ENCODE measurements at regions not wholly inside any gene's neighbourhood (a gene's known extent, or its start where the extent isn't known, plus 50 kb on each side); places are given as distances from the start of the nearest gene placed in this dataset.

DNA sequence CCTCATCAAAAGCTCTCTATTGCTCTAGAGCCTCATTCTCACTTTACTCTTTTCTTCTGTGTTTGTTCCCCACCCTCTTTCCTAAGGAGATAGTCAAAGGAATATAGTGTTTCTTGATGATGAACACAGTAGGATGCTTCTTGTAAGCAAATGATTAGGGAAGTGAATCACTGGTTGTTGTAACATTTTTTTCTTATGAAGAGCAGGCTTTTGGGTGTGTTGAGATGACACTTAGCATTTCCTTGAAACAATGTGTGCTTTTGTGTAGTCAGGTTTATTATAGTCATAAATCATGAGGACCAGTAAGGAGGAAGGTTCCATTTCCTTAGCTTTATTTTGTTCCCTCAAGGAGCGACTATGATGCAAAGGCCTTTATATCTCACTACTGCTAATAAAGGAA, 1991.3 kb upstream of the C9orf72 start:
- CTCF ChIA-PET = interaction anchor here (1.5 kb wide), 1 partner anchor 36 kb away, joined by 3 read pairs; no protein-coding TSS in a partner anchor
- DNase-seq = no peak
- no peaks in the 10 kb centered on the region for H3K27me3 Mint-ChIP-seq
- POLR2A ChIA-PET = no interaction called here
- peaks cover 5% of the 10 kb centered on the region for H3K9me3 Mint-ChIP-seq
- no peaks in the 10 kb centered on the region for H3K36me3 Mint-ChIP-seq (ENCODE audit: low read depth)
- no peak overlapping the region for H3K4me3 Mint-ChIP-seq
- no peaks in the 10 kb centered on the region for H3K4me1 Mint-ChIP-seq (ENCODE audit: low read depth)
- intact Hi-C loops (cut with micrococcal nuclease) = no loop called here
- H3K27ac Mint-ChIP-seq = no peak overlapping the region
- no peak for ATAC-seq
- no peak for TF ChIP-seq CTCF (IDR thresholded peaks at IDR 0.05)

DNA sequence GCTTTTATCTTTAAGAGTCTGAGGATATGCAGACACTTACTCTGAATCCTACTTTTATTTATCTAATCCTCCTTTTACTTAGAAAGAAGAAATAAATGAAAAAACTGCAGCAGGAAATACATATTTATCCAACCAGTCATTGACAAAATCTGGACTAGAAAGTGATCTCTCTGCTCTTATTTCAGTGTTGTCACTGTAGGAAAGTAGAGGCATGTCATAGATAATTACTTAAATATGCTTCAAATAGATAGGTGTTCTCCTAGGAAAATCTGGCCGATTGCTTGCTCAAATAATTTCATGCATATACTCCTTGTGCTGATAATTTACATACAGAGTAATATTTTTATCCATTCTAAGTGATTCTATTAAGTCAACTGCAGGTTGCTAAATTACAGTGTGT, 2001.9 kb upstream of the C9orf72 start:
- no peaks in the 10 kb centered on the region for H3K36me3 Mint-ChIP-seq (ENCODE audit: low read depth)
- ATAC-seq (no peak), DNase-seq (no peak)
- intact Hi-C loops (cut with micrococcal nuclease) = no loop called here
- H3K4me1 Mint-ChIP-seq (ENCODE audit: low read depth) = no peaks in the 10 kb centered on the region
- no peak for TF ChIP-seq CTCF (IDR thresholded peaks at IDR 0.05)
- ChIA-PET POLR2A (no interaction called here), CTCF (no interaction called here)
- no peaks in the 10 kb centered on the region for H3K9me3 Mint-ChIP-seq
- H3K27me3 Mint-ChIP-seq = no peaks in the 10 kb centered on the region
- H3K27ac Mint-ChIP-seq = no peak overlapping the region
- no peak overlapping the region for H3K4me3 Mint-ChIP-seq

- DNase-seq (no peak), ATAC-seq (no peak)
- Mint-ChIP-seq H3K9me3 (peaks cover 10% of the 10 kb centered on the region), H3K4me1 (ENCODE audit: low read depth) (no peaks in the 10 kb centered on the region), H3K27me3 (no peaks in the 10 kb centered on the region), H3K27ac (no peak overlapping the region), H3K36me3 (ENCODE audit: low read depth) (no peaks in the 10 kb centered on the region), H3K4me3 (no peak overlapping the region)
- TF ChIP-seq CTCF (IDR thresholded peaks at IDR 0.05) = no peak
- ChIA-PET POLR2A (no interaction called here), CTCF (no interaction called here)
- intact Hi-C loops (cut with micrococcal nuclease) = no loop called here
Measured at GRCh38 chr9:29588361-29588760, 2015.1 kb upstream of the C9orf72 start.

GRCh38 chr9:29609282-29609681, 2036.0 kb upstream of the C9orf72 start:
- TF ChIP-seq CTCF (IDR thresholded peaks at IDR 0.05) = no peak
- Mint-ChIP-seq H3K4me1 (ENCODE audit: low read depth) (no peaks in the 10 kb centered on the region), H3K9me3 (peaks cover 8% of the 10 kb centered on the region), H3K27ac (no peak overlapping the region), H3K27me3 (no peaks in the 10 kb centered on the region), H3K4me3 (no peak overlapping the region), H3K36me3 (ENCODE audit: low read depth) (no peaks in the 10 kb centered on the region)
- no peak for DNase-seq
- intact Hi-C loops (cut with micrococcal nuclease) = no loop called here
- no peak for ATAC-seq
- CTCF ChIA-PET = no interaction called here
- POLR2A ChIA-PET = no interaction called here

GRCh38 chr9:29613773-29614172, 2040.5 kb upstream of the C9orf72 start:
- ATAC-seq (no peak), DNase-seq (no peak)
- H3K4me1 Mint-ChIP-seq (ENCODE audit: low read depth) = no peaks in the 10 kb centered on the region
- no peaks in the 10 kb centered on the region for H3K36me3 Mint-ChIP-seq (ENCODE audit: low read depth)
- intact Hi-C loops (cut with micrococcal nuclease) = no loop called here
- ChIA-PET CTCF (no interaction called here), POLR2A (no interaction called here)
- no peak for TF ChIP-seq CTCF (IDR thresholded peaks at IDR 0.05)
- H3K27ac Mint-ChIP-seq = no peak overlapping the region
- H3K27me3 Mint-ChIP-seq = no peaks in the 10 kb centered on the region
- H3K9me3 Mint-ChIP-seq = peaks cover 8% of the 10 kb centered on the region
- no peak overlapping the region for H3K4me3 Mint-ChIP-seq
